Skeletal muscle satellite cell (primary cell): ENCODE measurements at regions not wholly inside any gene's neighbourhood (a gene's known extent, or its start where the extent isn't known, plus 50 kb on each side); places are given as distances from the start of the nearest gene placed in this dataset.
"Not testable (repeated sequence)": the region's sequence is repeated elsewhere in the genome, so short reads cannot be mapped to it uniquely, and the experiment has no call there.

ENCODE experiments used
- H3K27me3 ChIP-seq: 2 replicates; pipeline ENCODE4 v1.7.0; 2013; ENCODE audit warnings: low read length; ENCODE audit not compliant: control insufficient read depth, insufficient read depth
- H3K36me3 ChIP-seq: 2 replicates; pipeline ENCODE4 v1.7.0; 2013; ENCODE audit warnings: mild to moderate bottlenecking, control low read depth, low read length; ENCODE audit not compliant: insufficient read depth
- H3K4me1 ChIP-seq: 2 replicates; pipeline ENCODE4 v1.7.0; 2013; ENCODE audit warnings: low read length; ENCODE audit not compliant: control insufficient read depth, insufficient read depth
- H3K4me2 ChIP-seq: 2 replicates; pipeline ENCODE4 v1.7.0; 2013; ENCODE audit warnings: mild to moderate bottlenecking, low read length
- H3K4me3 ChIP-seq: 2 replicates; pipeline ENCODE4 v1.7.0; 2013; ENCODE audit warnings: low read length
- H3K9ac ChIP-seq: 2 replicates; pipeline ENCODE4 v1.7.0; 2013; ENCODE audit warnings: mild to moderate bottlenecking, low read depth, low read length, moderate library complexity
- H3K9me3 ChIP-seq: replicated peaks from 2 replicates; pipeline ENCODE4 v1.7.0; 2013; ENCODE audit warnings: mild to moderate bottlenecking, control low read depth, low read length

DNA sequence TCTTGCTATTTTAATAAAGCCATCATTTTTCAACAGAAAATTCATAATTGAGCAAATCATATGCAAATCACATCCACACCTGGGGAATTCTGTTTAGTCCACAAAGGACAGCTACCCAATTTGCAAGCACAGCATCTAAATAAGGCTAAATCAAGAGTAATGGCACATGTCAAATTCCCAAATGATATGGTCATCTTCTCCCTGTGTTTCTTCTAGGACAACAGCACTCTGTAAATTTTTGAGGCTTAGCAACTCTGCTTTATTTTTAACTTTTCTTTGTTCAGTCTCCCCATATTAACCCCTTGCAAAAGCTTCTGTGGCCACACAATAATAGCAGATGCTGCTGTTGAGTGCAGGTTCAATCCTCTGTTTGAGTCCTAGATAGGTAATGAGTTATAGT, 155.6 kb upstream of the DAAM1 start:
- Histone ChIP-seq H3K27me3 (no peaks in the 10 kb centered on the region), H3K4me3 (no peak overlapping the region), H3K36me3 (no peaks in the 10 kb centered on the region), H3K9me3 (no peaks in the 10 kb centered on the region), H3K4me1 (peaks cover 12% of the 10 kb centered on the region), H3K9ac (no peak overlapping the region), H3K4me2 (no peak overlapping the region)

DNA sequence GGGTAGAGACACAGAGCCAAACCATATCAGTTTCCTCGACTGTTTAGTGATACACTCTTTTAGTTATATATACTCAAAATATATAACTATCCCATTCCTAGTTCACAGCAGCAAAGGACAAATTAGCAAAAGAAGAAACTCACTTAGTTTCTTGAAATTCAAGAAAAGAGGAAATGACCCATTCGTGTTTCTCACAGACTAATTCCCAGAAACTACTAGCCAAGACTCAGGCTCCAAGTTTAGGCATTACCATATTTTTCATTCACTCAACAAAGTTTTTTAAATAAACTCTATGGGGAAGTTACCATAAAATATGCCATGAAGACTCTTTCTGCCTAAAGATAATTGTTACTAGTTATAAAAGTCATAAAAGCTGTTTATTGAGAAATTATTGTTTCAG, 152.3 kb upstream of the DAAM1 start:
- Histone ChIP-seq H3K4me1 (peaks cover 3% of the 10 kb centered on the region), H3K9me3 (no peaks in the 10 kb centered on the region), H3K27me3 (no peaks in the 10 kb centered on the region), H3K4me2 (no peak overlapping the region), H3K36me3 (no peaks in the 10 kb centered on the region), H3K4me3 (no peak overlapping the region), H3K9ac (no peak overlapping the region)

GRCh38 chr14:59037086-59037485, 151.4 kb upstream of the DAAM1 start:
- Histone ChIP-seq H3K4me2 (no peak overlapping the region), H3K4me3 (no peak overlapping the region), H3K4me1 (peaks cover 3% of the 10 kb centered on the region), H3K9ac (no peak overlapping the region), H3K36me3 (no peaks in the 10 kb centered on the region), H3K27me3 (no peaks in the 10 kb centered on the region), H3K9me3 (no peaks in the 10 kb centered on the region)

GRCh38 chr14:59037620-59038019, 150.8 kb upstream of the DAAM1 start:
- Histone ChIP-seq H3K4me2 (no peak overlapping the region), H3K9me3 (no peaks in the 10 kb centered on the region), H3K4me1 (peaks cover 2% of the 10 kb centered on the region), H3K36me3 (no peaks in the 10 kb centered on the region), H3K4me3 (no peak overlapping the region), H3K9ac (no peak overlapping the region), H3K27me3 (no peaks in the 10 kb centered on the region)

GRCh38 chr14:59038746-59039145, 149.7 kb upstream of the DAAM1 start:
- H3K4me1 ChIP-seq = no peaks in the 10 kb centered on the region
- H3K27me3 ChIP-seq = no peaks in the 10 kb centered on the region
- H3K9me3 ChIP-seq = no peaks in the 10 kb centered on the region
- no peak overlapping the region for H3K9ac ChIP-seq
- H3K4me3 ChIP-seq = no peak overlapping the region
- no peak overlapping the region for H3K4me2 ChIP-seq
- no peaks in the 10 kb centered on the region for H3K36me3 ChIP-seq

DNA sequence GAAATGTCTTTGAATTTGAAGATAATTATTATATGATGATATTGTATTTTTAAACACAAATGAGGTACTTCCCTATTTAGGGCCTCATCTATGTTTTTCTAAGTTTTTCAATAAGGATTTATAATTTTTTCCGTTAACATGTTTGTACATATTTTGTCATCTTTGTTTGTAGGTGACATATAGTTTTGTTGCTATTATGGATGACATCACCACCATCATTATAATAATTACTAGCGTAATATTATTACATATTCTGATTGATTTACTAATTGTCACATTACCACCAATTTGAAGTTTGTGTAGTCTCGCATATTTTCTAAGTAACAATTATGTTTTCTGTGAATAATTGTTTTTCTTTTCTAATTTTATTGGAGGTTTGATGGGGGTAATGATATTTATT, 147.2 kb upstream of the DAAM1 start:
- no peaks in the 10 kb centered on the region for H3K27me3 ChIP-seq
- no peaks in the 10 kb centered on the region for H3K9me3 ChIP-seq
- H3K9ac ChIP-seq = no peak overlapping the region
- H3K4me1 ChIP-seq = no peaks in the 10 kb centered on the region
- no peak overlapping the region for H3K4me3 ChIP-seq
- no peak overlapping the region for H3K4me2 ChIP-seq
- no peaks in the 10 kb centered on the region for H3K36me3 ChIP-seq

DNA sequence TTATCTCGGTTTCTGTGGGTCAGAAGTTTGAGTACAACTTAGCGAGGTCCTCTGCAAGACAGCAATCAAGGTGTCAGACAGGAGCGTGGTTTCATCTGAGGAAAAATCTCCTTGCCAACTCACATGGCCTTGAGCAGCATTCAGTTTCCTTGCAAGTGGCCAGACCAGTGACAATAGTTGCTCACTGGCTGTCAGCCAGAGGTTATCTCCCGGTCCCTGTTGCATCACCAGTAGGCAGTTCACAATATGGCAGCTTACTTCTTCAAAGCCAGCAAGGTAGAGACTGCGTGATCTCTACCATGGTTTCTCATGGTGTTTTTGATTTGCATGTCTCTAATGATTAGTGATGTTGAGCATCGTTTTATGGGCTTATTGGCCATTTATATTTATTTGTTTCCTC, 143.8 kb upstream of the DAAM1 start:
- Histone ChIP-seq H3K27me3 (no peaks in the 10 kb centered on the region), H3K9me3 (no peaks in the 10 kb centered on the region), H3K4me3 (no peak overlapping the region), H3K36me3 (no peaks in the 10 kb centered on the region), H3K4me1 (no peaks in the 10 kb centered on the region), H3K9ac (no peak overlapping the region), H3K4me2 (no peak overlapping the region)

GRCh38 chr14:59046746-59047145, 141.7 kb upstream of the DAAM1 start:
- no peaks in the 10 kb centered on the region for H3K4me1 ChIP-seq
- no peak overlapping the region for H3K4me3 ChIP-seq
- H3K27me3 ChIP-seq = no peaks in the 10 kb centered on the region
- no peak overlapping the region for H3K4me2 ChIP-seq
- H3K9me3 ChIP-seq = no peaks in the 10 kb centered on the region
- H3K9ac ChIP-seq = no peak overlapping the region
- no peaks in the 10 kb centered on the region for H3K36me3 ChIP-seq

DNA sequence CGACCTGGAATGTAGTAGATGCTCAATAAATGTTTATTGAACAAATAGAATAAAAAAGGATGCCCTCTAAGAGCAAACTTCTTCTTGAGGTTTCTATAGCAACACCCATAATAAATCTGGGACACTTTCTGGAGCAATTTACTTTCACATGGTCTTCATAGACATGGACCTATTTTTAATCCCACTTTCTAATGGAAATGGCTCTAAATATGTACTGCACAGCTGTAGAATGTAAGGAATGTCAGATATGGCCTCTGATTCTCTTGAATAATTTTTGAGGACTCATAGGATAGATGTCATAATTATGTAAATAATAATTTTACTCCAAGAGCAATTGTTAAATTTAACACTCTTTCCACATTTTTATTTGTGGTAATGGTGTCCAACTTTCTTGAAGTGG, 133.5 kb upstream of the DAAM1 start:
- Histone ChIP-seq H3K9me3 (no peaks in the 10 kb centered on the region), H3K4me1 (no peaks in the 10 kb centered on the region), H3K9ac (no peak overlapping the region), H3K4me2 (no peak overlapping the region), H3K4me3 (no peak overlapping the region), H3K36me3 (no peaks in the 10 kb centered on the region), H3K27me3 (no peaks in the 10 kb centered on the region)

- Histone ChIP-seq H3K9ac (no peak overlapping the region), H3K36me3 (no peaks in the 10 kb centered on the region), H3K4me3 (no peak overlapping the region), H3K27me3 (no peaks in the 10 kb centered on the region), H3K9me3 (no peaks in the 10 kb centered on the region), H3K4me2 (no peak overlapping the region), H3K4me1 (no peaks in the 10 kb centered on the region)
These were observed 132.9 kb upstream of the DAAM1 start for GRCh38 chr14:59055439-59056045.

DNA sequence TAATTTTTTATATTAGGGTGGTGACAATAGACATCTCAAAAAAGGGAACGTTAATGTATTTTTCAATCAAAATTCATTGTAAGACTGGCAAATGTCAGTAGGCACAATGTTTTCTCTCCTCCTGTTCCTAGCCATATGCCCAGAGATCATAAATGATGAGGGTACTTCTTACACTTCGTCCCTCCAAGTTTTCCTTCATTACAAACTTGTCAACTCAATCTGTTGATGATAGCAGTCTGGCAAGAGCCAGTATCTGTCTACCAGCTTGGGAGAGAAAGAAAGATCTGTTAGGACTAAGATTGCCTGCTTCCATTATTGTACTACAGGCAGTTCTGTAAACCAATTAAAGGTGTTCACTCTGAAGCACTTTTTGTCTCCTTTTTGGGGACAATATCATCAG, 130.9 kb upstream of the DAAM1 start:
- H3K36me3 ChIP-seq = no peaks in the 10 kb centered on the region
- H3K9ac ChIP-seq = no peak overlapping the region
- no peaks in the 10 kb centered on the region for H3K9me3 ChIP-seq
- H3K4me3 ChIP-seq = no peak overlapping the region
- no peaks in the 10 kb centered on the region for H3K4me1 ChIP-seq
- no peak overlapping the region for H3K4me2 ChIP-seq
- H3K27me3 ChIP-seq = no peaks in the 10 kb centered on the region

DNA sequence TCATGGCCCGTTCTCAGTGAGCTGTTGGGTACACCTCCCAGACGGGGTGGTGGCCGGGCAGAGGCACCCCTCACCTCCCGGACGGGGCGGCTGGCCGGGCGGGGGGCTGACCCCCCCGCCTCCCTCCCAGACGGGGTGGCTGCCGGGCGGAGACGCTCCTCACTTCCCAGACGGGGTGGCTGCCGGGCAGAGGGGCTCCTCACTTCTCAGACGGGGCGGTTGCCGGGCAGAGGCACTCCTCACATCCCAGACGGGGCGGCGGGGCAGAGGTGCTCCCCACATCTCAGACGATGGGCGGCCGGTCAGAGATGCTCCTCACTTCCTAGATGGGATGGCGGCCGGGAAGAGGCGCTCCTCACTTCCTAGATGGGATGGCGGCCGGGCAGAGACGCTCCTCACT, 129.7 kb upstream of the DAAM1 start:
- H3K9me3 ChIP-seq, H3K4me1 ChIP-seq, H3K27me3 ChIP-seq, H3K36me3 ChIP-seq, H3K9ac ChIP-seq, H3K4me3 ChIP-seq, H3K4me2 ChIP-seq: not testable (repeated sequence)
